ENCODE measurements at regions not wholly inside any gene's neighbourhood (a gene's known extent, or its start where the extent isn't known, plus 50 kb on each side); places are given as distances from the start of the nearest gene placed in this dataset.

GRCh38 chr5:163350083-163350482 lies 87.3 kb upstream of the CCNG1 start:
- TF ChIP-seq CTCF (IDR thresholded peaks at IDR 0.05) (no peak), SIN3A (IDR thresholded peaks at IDR 0.05; ENCODE audit: borderline replicate concordance, insufficient read depth, low read depth, low read length) (no peak)

Data from Panc1 (cell line).